Hepatocyte (in vitro differentiated cells): ENCODE measurements at regions not wholly inside any gene's neighbourhood (a gene's known extent, or its start where the extent isn't known, plus 50 kb on each side); places are given as distances from the start of the nearest gene placed in this dataset.

Source experiments
- EZH2phosphoT487 ChIP-seq: fragments of 200-600 bp; sonication (generic); IDR thresholded peaks from one replicate; pipeline ENCODE4 v1.6.1; 2018; ENCODE audit warnings: antibody characterized with exemption, mild to moderate bottlenecking, low read depth, moderate library complexity; ENCODE audit not compliant: unreplicated experiment, severe bottlenecking
- TF ChIP-seq, protein P1 (sequence below): fragments of 200-600 bp; sonication (generic); IDR thresholded peaks from 2 replicates; pipeline ENCODE4 v1.5.1; 2016; ENCODE audit warnings: antibody characterized with exemption, mild to moderate bottlenecking; ENCODE audit not compliant: poor library complexity

GRCh38 chr6:105539911-105540310 lies 137.0 kb upstream of the PREP start:
- TF ChIP-seq, protein P1, sequence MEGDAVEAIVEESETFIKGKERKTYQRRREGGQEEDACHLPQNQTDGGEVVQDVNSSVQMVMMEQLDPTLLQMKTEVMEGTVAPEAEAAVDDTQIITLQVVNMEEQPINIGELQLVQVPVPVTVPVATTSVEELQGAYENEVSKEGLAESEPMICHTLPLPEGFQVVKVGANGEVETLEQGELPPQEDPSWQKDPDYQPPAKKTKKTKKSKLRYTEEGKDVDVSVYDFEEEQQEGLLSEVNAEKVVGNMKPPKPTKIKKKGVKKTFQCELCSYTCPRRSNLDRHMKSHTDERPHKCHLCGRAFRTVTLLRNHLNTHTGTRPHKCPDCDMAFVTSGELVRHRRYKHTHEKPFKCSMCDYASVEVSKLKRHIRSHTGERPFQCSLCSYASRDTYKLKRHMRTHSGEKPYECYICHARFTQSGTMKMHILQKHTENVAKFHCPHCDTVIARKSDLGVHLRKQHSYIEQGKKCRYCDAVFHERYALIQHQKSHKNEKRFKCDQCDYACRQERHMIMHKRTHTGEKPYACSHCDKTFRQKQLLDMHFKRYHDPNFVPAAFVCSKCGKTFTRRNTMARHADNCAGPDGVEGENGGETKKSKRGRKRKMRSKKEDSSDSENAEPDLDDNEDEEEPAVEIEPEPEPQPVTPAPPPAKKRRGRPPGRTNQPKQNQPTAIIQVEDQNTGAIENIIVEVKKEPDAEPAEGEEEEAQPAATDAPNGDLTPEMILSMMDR: no peak
- no peak for TF ChIP-seq EZH2phosphoT487
